ENCODE measurements at regions not wholly inside any gene's neighbourhood (a gene's known extent, or its start where the extent isn't known, plus 50 kb on each side); places are given as distances from the start of the nearest gene placed in this dataset.
"Not testable (repeated sequence)": the region's sequence is repeated elsewhere in the genome, so short reads cannot be mapped to it uniquely, and the experiment has no call there.

DNA sequence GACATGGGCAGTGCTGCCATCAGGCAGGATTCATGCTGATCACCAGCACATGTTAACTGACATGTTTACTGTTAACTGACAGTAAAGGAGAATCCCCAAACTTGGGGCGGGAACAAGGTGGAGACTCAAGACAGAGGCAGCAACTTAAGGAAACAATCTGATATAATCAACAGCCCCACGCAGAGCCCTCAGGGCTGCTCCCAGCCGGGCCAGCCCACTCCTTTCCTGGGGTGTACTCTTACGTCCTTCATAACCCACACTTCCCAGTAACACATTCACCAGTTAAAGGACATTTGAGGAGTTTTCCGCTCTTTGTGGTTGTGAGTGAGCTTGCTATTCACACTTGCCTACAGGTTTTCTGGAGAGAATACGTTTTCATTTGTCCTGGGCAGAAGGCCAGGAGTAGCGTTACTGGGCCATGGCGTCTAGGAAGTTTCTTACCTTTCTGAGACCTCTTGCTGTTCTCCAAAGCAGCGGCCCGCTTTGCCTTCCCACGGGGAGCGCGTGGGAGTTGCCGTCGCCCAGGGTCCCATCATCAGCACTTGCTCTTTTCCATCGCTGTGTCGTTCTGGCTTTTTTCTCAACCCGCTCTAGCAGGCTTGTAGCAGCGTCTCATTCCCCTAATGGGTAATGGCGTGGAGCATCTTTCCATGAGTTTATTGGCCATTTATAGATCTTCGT, 56.4 kb downstream of the FOXF2 start:
- Histone ChIP-seq H3K27me3 (replicated peaks; ENCODE audit: control insufficient read depth, insufficient read depth, low read length, poor library complexity, severe bottlenecking) (peaks cover 4% of the 10 kb centered on the region), H3K4me1 (ENCODE audit: control insufficient read depth, insufficient read depth, low read length, poor library complexity, severe bottlenecking) (no peaks in the 10 kb centered on the region), H3K27ac (ENCODE audit: insufficient read depth, low read length, poor library complexity, severe bottlenecking) (no peak overlapping the region), H3K4me3 (ENCODE audit: insufficient read depth, low read depth, low read length, poor library complexity, severe bottlenecking) (no peak overlapping the region), H3K9me3 (ENCODE audit: control insufficient read depth, low read length) (no peaks in the 10 kb centered on the region), H3K36me3 (ENCODE audit: control insufficient read depth, insufficient read depth, low read length) (no peaks in the 10 kb centered on the region)
- DNase-seq, result no peak

GRCh38 chr6:1449896-1450295, 60.5 kb downstream of the FOXF2 start:
- Histone ChIP-seq H3K4me1 (ENCODE audit: control insufficient read depth, insufficient read depth, low read length, poor library complexity, severe bottlenecking) (no peaks in the 10 kb centered on the region), H3K36me3 (ENCODE audit: control insufficient read depth, insufficient read depth, low read length) (no peaks in the 10 kb centered on the region), H3K27me3 (replicated peaks; ENCODE audit: control insufficient read depth, insufficient read depth, low read length, poor library complexity, severe bottlenecking) (peaks cover 4% of the 10 kb centered on the region), H3K27ac (ENCODE audit: insufficient read depth, low read length, poor library complexity, severe bottlenecking) (no peak overlapping the region), H3K9me3 (ENCODE audit: control insufficient read depth, low read length) (no peaks in the 10 kb centered on the region), H3K4me3 (ENCODE audit: insufficient read depth, low read depth, low read length, poor library complexity, severe bottlenecking) (no peak overlapping the region)
- no peak for DNase-seq

DNA sequence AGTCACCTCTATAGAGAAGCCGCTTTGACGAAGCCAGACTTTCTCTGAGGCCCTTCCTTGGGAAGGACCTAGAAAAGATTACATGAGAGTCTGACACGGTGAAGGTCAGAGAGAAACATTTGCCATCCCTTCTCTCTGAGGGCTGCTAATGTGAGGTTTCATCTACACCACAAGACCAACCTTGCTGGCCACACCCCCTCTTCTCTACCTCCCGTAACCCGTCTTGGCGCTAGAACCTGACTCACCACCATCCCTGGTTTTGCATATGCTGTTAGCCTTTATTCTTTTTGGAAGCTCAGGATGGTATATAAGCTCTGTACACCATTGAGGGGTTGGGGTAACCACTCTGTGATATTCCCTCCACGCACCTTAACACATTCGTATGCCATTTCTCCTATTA, 63.6 kb downstream of the FOXF2 start:
- Histone ChIP-seq H3K4me1 (ENCODE audit: control insufficient read depth, insufficient read depth, low read length, poor library complexity, severe bottlenecking) (no peaks in the 10 kb centered on the region), H3K9me3 (ENCODE audit: control insufficient read depth, low read length) (no peaks in the 10 kb centered on the region), H3K36me3 (ENCODE audit: control insufficient read depth, insufficient read depth, low read length) (no peaks in the 10 kb centered on the region), H3K4me3 (ENCODE audit: insufficient read depth, low read depth, low read length, poor library complexity, severe bottlenecking) (no peak overlapping the region), H3K27ac (ENCODE audit: insufficient read depth, low read length, poor library complexity, severe bottlenecking) (no peak overlapping the region), H3K27me3 (replicated peaks; ENCODE audit: control insufficient read depth, insufficient read depth, low read length, poor library complexity, severe bottlenecking) (peaks cover 4% of the 10 kb centered on the region)
- DNase-seq, result no peak

- not testable (repeated sequence) for H3K27ac ChIP-seq (ENCODE audit: insufficient read depth, low read length, poor library complexity, severe bottlenecking); H3K4me3 ChIP-seq (ENCODE audit: insufficient read depth, low read depth, low read length, poor library complexity, severe bottlenecking); H3K36me3 ChIP-seq (ENCODE audit: control insufficient read depth, insufficient read depth, low read length); H3K9me3 ChIP-seq (ENCODE audit: control insufficient read depth, low read length); H3K4me1 ChIP-seq (ENCODE audit: control insufficient read depth, insufficient read depth, low read length, poor library complexity, severe bottlenecking); DNase-seq; H3K27me3 ChIP-seq (replicated peaks; ENCODE audit: control insufficient read depth, insufficient read depth, low read length, poor library complexity, severe bottlenecking)
Observed at GRCh38 chr6:1456816-1457215, 67.4 kb downstream of the FOXF2 start.

DNA sequence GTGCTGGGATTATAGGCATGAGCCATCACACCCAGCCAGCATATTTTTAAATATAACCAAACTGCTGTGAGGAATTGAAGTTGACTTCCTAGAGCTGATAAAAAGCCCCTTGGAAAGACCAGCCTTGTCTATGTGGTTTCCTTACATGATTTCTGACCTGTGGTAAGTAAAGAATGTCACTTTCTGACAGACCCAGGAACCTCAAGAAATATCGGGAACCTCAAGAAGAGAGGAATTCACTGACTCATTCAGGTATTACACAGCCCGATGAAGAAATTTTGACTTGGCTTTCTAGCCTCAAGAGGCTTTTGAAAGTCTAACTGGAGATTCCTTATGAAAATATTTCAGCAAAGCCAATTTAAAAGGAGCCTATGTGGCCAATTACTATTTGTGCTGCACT, 71.8 kb downstream of the FOXF2 start:
- H3K27me3 ChIP-seq (replicated peaks; ENCODE audit: control insufficient read depth, insufficient read depth, low read length, poor library complexity, severe bottlenecking), result peaks cover 3% of the 10 kb centered on the region
- no peaks in the 10 kb centered on the region for H3K36me3 ChIP-seq (ENCODE audit: control insufficient read depth, insufficient read depth, low read length)
- no peak for DNase-seq
- no peaks in the 10 kb centered on the region for H3K4me1 ChIP-seq (ENCODE audit: control insufficient read depth, insufficient read depth, low read length, poor library complexity, severe bottlenecking)
- H3K4me3 ChIP-seq (ENCODE audit: insufficient read depth, low read depth, low read length, poor library complexity, severe bottlenecking), result no peak overlapping the region
- H3K27ac ChIP-seq (ENCODE audit: insufficient read depth, low read length, poor library complexity, severe bottlenecking), result no peak overlapping the region
- no peaks in the 10 kb centered on the region for H3K9me3 ChIP-seq (ENCODE audit: control insufficient read depth, low read length)

- no peak overlapping the region for H3K4me3 ChIP-seq (ENCODE audit: insufficient read depth, low read depth, low read length, poor library complexity, severe bottlenecking)
- no peak overlapping the region for H3K27ac ChIP-seq (ENCODE audit: insufficient read depth, low read length, poor library complexity, severe bottlenecking)
- DNase-seq, result no peak
- no peaks in the 10 kb centered on the region for H3K4me1 ChIP-seq (ENCODE audit: control insufficient read depth, insufficient read depth, low read length, poor library complexity, severe bottlenecking)
- no peaks in the 10 kb centered on the region for H3K36me3 ChIP-seq (ENCODE audit: control insufficient read depth, insufficient read depth, low read length)
- H3K9me3 ChIP-seq (ENCODE audit: control insufficient read depth, low read length), result no peaks in the 10 kb centered on the region
- peaks cover 3% of the 10 kb centered on the region for H3K27me3 ChIP-seq (replicated peaks; ENCODE audit: control insufficient read depth, insufficient read depth, low read length, poor library complexity, severe bottlenecking)
Observed at GRCh38 chr6:1461736-1462135, 72.4 kb downstream of the FOXF2 start.

GRCh38 chr6:1463275-1463674, 73.9 kb downstream of the FOXF2 start:
- Histone ChIP-seq H3K9me3 (ENCODE audit: control insufficient read depth, low read length) (no peaks in the 10 kb centered on the region), H3K36me3 (ENCODE audit: control insufficient read depth, insufficient read depth, low read length) (no peaks in the 10 kb centered on the region), H3K27ac (ENCODE audit: insufficient read depth, low read length, poor library complexity, severe bottlenecking) (no peak overlapping the region), H3K27me3 (replicated peaks; ENCODE audit: control insufficient read depth, insufficient read depth, low read length, poor library complexity, severe bottlenecking) (peaks cover 3% of the 10 kb centered on the region), H3K4me1 (ENCODE audit: control insufficient read depth, insufficient read depth, low read length, poor library complexity, severe bottlenecking) (no peaks in the 10 kb centered on the region), H3K4me3 (ENCODE audit: insufficient read depth, low read depth, low read length, poor library complexity, severe bottlenecking) (no peak overlapping the region)
- DNase-seq, result no peak

GRCh38 chr6:1463751-1464426, 74.5 kb downstream of the FOXF2 start:
- Histone ChIP-seq H3K27me3 (replicated peaks; ENCODE audit: control insufficient read depth, insufficient read depth, low read length, poor library complexity, severe bottlenecking) (peaks cover 3% of the 10 kb centered on the region), H3K4me3 (ENCODE audit: insufficient read depth, low read depth, low read length, poor library complexity, severe bottlenecking) (no peak overlapping the region)
- DNase-seq, result no peak

GRCh38 chr6:1464781-1465370, 75.5 kb downstream of the FOXF2 start:
- Histone ChIP-seq H3K36me3 (ENCODE audit: control insufficient read depth, insufficient read depth, low read length) (no peaks in the 10 kb centered on the region), H3K27ac (ENCODE audit: insufficient read depth, low read length, poor library complexity, severe bottlenecking) (no peak overlapping the region), H3K9me3 (ENCODE audit: control insufficient read depth, low read length) (no peaks in the 10 kb centered on the region), H3K4me3 (ENCODE audit: insufficient read depth, low read depth, low read length, poor library complexity, severe bottlenecking) (no peak overlapping the region), H3K27me3 (replicated peaks; ENCODE audit: control insufficient read depth, insufficient read depth, low read length, poor library complexity, severe bottlenecking) (peaks cover 3% of the 10 kb centered on the region), H3K4me1 (ENCODE audit: control insufficient read depth, insufficient read depth, low read length, poor library complexity, severe bottlenecking) (no peaks in the 10 kb centered on the region)
- DNase-seq, result no peak

More at GRCh38 chr6:1463751-1464426, 74.5 kb downstream of the FOXF2 start:
- no peaks in the 10 kb centered on the region for H3K4me1 ChIP-seq (ENCODE audit: control insufficient read depth, insufficient read depth, low read length, poor library complexity, severe bottlenecking)
- no peak overlapping the region for H3K27ac ChIP-seq (ENCODE audit: insufficient read depth, low read length, poor library complexity, severe bottlenecking)
- H3K9me3 ChIP-seq (ENCODE audit: control insufficient read depth, low read length), result no peaks in the 10 kb centered on the region
- H3K36me3 ChIP-seq (ENCODE audit: control insufficient read depth, insufficient read depth, low read length), result no peaks in the 10 kb centered on the region

DNA sequence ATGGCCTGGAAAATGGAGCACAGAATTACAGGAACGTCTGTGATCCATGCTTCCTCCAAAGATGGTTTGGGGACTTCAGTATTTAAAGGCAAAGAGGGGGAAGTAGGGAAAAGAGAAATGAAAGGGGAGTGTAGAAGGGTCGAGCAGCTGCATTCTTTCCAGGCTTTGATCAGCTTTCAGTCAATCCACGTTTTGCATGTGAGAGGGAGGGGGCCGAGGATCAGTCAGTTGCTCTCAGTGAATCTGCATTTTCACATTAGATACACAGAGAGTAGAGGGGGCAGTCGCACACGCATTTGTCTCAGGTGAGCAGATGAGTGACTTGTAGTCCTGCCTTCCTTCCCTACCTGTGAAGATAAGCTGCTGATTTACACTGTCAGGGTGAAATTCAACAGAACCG, 78.8 kb downstream of the FOXF2 start:
- Histone ChIP-seq H3K27ac (ENCODE audit: insufficient read depth, low read length, poor library complexity, severe bottlenecking) (no peak overlapping the region), H3K27me3 (replicated peaks; ENCODE audit: control insufficient read depth, insufficient read depth, low read length, poor library complexity, severe bottlenecking) (peaks cover 3% of the 10 kb centered on the region), H3K4me3 (ENCODE audit: insufficient read depth, low read depth, low read length, poor library complexity, severe bottlenecking) (no peak overlapping the region), H3K36me3 (ENCODE audit: control insufficient read depth, insufficient read depth, low read length) (no peaks in the 10 kb centered on the region), H3K9me3 (ENCODE audit: control insufficient read depth, low read length) (no peaks in the 10 kb centered on the region), H3K4me1 (ENCODE audit: control insufficient read depth, insufficient read depth, low read length, poor library complexity, severe bottlenecking) (no peaks in the 10 kb centered on the region)
- no peak for DNase-seq
